Subcutaneous abdominal adipose tissue (tissue), 5 donors: ENCODE measurements at regions not wholly inside any gene's neighbourhood (a gene's known extent, or its start where the extent isn't known, plus 50 kb on each side); places are given as distances from the start of the nearest gene placed in this dataset.

Experiments
- H3K27ac ChIP-seq: one replicate; pipeline ENCODE4 v1.7.0; 2013; ENCODE audit warnings: low read depth, mild to moderate bottlenecking, inconsistent platforms, low read length, moderate library complexity
- H3K27me3 ChIP-seq, 5 donors: one replicate each; pipeline ENCODE4 v1.7.0; 2013; ENCODE audit warnings: low read length in 5 of 5, inconsistent platforms in 1 of 5; ENCODE audit not compliant: control insufficient read depth in 5 of 5, insufficient read depth in 4 of 5
- H3K36me3 ChIP-seq, 5 donors: one replicate each; pipeline ENCODE4 v1.7.0; 2013; ENCODE audit warnings: low read length in 5 of 5; ENCODE audit not compliant: control insufficient read depth in 5 of 5, insufficient read depth in 5 of 5
- H3K4me1 ChIP-seq, 5 donors: one replicate each; pipeline ENCODE4 v1.7.0; 2013; ENCODE audit warnings: low read length in 5 of 5, mild to moderate bottlenecking in 3 of 5, moderate library complexity in 1 of 5; ENCODE audit not compliant: control insufficient read depth in 5 of 5, insufficient read depth in 5 of 5
- H3K4me3 ChIP-seq, 5 donors: one replicate each; pipeline ENCODE4 v1.7.0; 2013; ENCODE audit warnings: low read length in 5 of 5, low read depth in 1 of 5
- H3K9ac ChIP-seq, 5 donors: one replicate each; pipeline ENCODE4 v1.7.0; 2013; ENCODE audit warnings: low read length in 5 of 5, mild to moderate bottlenecking in 4 of 5, moderate library complexity in 3 of 5
- H3K9me3 ChIP-seq, 5 donors: one replicate each; pipeline ENCODE4 v1.7.0; 2013; ENCODE audit warnings: low read length in 5 of 5; ENCODE audit not compliant: control insufficient read depth in 5 of 5
- donor health status: healthy.
- donor health status: healthy.
- donor health status: healthy.
- donor health status: healthy.
- donor health status: healthy.

GRCh38 chr3:102053375-102053989 is 204.2 kb downstream of the NFKBIZ start:
- Histone ChIP-seq H3K4me3 (no peak overlapping the region), H3K36me3 (no peaks in the 10 kb centered on the region), H3K27me3 (no peaks in the 10 kb centered on the region)

DNA sequence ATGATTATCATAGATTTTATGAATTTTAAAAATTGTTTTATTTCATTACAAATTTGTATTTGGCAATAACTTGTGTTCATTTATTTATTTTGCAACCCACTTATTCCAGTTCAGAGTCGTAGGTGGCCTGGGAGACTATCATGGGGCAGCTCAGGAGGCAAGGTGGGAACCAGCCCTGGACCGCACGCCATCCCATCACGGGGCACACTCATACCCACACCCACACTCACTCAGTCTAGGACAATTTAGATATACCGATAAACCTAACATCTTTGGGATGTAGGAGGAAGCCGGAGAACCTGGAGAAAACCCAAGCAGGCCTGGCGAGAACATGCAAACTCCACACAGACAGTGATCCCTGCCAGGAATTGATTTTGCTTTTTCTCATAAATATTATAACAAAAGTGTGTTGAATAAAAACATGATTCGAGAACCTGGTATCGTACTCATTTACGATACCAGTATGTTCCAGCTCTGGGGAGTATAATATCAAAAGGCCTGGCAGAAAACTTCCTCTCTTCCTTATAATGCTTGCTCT is 205.3 kb downstream of the NFKBIZ start:
- Histone ChIP-seq H3K27ac (no peak overlapping the region), H3K36me3 (no peaks in the 10 kb centered on the region), H3K9ac (no peak overlapping the region), H3K4me1 (peaks cover 0 to 4% (median 0%) of the 10 kb centered on the region in 5 donors), H3K4me3 (no peak overlapping the region), H3K9me3 (no peaks in the 10 kb centered on the region), H3K27me3 (no peaks in the 10 kb centered on the region)

More at GRCh38 chr3:102053375-102053989, 204.2 kb downstream of the NFKBIZ start:
- no peak overlapping the region for H3K9ac ChIP-seq
- no peak overlapping the region for H3K27ac ChIP-seq
- peaks cover 0 to 4% (median 0%) of the 10 kb centered on the region in 5 donors for H3K9me3 ChIP-seq
- peaks cover 0 to 4% (median 0%) of the 10 kb centered on the region in 5 donors for H3K4me1 ChIP-seq

DNA sequence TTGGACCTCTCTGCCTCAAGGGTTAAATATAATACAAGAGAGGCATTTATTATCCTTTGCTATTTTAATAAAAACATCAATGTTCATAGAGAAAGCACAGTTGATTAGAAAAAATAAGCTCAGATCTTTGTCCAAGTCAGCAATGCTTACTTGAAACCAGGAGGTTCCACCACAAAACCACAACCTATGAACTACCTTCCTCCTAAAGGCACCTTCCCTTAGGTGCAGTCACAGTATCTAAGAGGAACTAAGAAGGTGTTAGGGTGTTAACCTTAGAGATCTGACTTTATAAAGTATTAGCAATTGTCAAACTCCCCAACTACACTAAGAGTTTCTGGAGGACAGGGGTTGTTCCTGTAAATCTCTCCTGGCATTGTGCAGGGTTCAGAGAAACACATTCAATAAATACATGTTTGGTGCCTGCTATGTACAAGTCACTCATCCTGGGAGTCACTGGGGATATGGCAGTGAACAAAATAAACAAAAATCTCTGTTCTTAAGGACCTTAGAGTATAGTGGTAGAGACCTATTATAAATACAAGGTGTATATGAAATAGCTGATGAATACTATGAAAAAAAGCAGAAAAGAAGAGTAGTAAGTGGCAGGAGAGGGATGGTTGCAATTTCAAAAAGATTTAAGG is 208.6 kb downstream of the NFKBIZ start:
- Histone ChIP-seq H3K9me3 (no peaks in the 10 kb centered on the region), H3K27me3 (no peaks in the 10 kb centered on the region), H3K36me3 (no peaks in the 10 kb centered on the region), H3K4me1 (peaks cover 0 to 4% (median 0%) of the 10 kb centered on the region in 5 donors), H3K27ac (no peak overlapping the region), H3K4me3 (no peak overlapping the region), H3K9ac (no peak overlapping the region)

- Histone ChIP-seq H3K27me3 (no peaks in the 10 kb centered on the region), H3K36me3 (no peaks in the 10 kb centered on the region), H3K4me3 (no peak overlapping the region), H3K9me3 (no peaks in the 10 kb centered on the region), H3K9ac (no peak overlapping the region), H3K27ac (no peak overlapping the region), H3K4me1 (peaks cover 0 to 4% (median 0%) of the 10 kb centered on the region in 5 donors)
Observed at GRCh38 chr3:102059145-102059943, 210.0 kb downstream of the NFKBIZ start.

- peaks cover 0 to 4% (median 0%) of the 10 kb centered on the region in 5 donors for H3K4me1 ChIP-seq
- H3K36me3 ChIP-seq: no peaks in the 10 kb centered on the region
- no peaks in the 10 kb centered on the region for H3K27me3 ChIP-seq
- H3K9ac ChIP-seq: no peak overlapping the region
- H3K27ac ChIP-seq: no peak overlapping the region
- H3K4me3 ChIP-seq: no peak overlapping the region
- no peaks in the 10 kb centered on the region for H3K9me3 ChIP-seq
Observed at GRCh38 chr3:102060814-102061213, 211.5 kb downstream of the NFKBIZ start.

GRCh38 chr3:102063572-102063971 is 214.3 kb downstream of the NFKBIZ start:
- no peaks in the 10 kb centered on the region for H3K9me3 ChIP-seq
- no peak overlapping the region for H3K4me3 ChIP-seq
- H3K27ac ChIP-seq: no peak overlapping the region
- H3K27me3 ChIP-seq: no peaks in the 10 kb centered on the region
- no peaks in the 10 kb centered on the region for H3K36me3 ChIP-seq
- H3K4me1 ChIP-seq: no peaks in the 10 kb centered on the region
- no peak overlapping the region for H3K9ac ChIP-seq

DNA sequence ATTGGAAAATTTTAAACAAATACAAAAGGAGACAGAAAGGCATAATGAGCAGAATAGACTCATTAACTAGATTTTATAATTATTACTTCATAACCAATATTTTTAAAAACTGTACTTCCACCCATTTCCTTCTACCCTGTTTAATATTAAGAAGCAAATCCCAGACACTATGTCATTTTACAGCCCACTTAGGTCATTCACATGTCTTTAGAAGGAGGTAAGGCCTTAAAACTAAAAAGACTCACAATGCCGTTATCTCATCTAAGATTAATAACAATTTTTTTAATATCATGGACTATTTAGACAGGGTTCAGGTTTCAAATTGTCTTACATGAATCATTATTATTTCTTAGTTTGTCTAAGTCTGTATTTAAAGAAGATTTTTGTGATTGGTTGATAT is 217.2 kb downstream of the NFKBIZ start:
- Histone ChIP-seq H3K9me3 (no peaks in the 10 kb centered on the region), H3K27ac (no peak overlapping the region), H3K9ac (no peak overlapping the region), H3K27me3 (no peaks in the 10 kb centered on the region), H3K4me1 (no peaks in the 10 kb centered on the region), H3K36me3 (no peaks in the 10 kb centered on the region), H3K4me3 (no peak overlapping the region)

- H3K4me3 ChIP-seq: no peak overlapping the region
- no peaks in the 10 kb centered on the region for H3K27me3 ChIP-seq
- H3K4me1 ChIP-seq: no peaks in the 10 kb centered on the region
- H3K9me3 ChIP-seq: no peaks in the 10 kb centered on the region
- no peak overlapping the region for H3K9ac ChIP-seq
- H3K36me3 ChIP-seq: no peaks in the 10 kb centered on the region
- no peak overlapping the region for H3K27ac ChIP-seq
Observed at GRCh38 chr3:102068327-102068726, 219.0 kb downstream of the NFKBIZ start.

DNA sequence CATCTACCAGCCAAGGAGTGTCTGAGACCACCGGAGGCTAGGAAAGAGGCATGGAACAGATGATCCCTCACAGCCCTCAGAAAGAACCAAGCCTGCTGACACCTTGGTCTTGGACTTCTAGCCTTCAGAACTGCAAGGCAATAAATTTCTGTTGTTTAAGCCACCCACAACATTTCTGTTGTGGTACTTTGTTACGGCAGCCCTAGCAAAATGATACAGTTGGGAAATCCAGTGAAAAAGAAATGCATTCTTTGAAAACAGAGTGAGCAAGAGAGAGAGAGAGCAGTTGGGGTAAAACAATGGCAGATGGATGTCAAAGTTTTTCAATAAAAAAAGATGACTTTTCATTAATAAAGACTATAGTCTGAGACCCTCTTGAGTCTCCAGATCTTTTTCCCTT is 219.4 kb downstream of the NFKBIZ start:
- Histone ChIP-seq H3K4me1 (no peaks in the 10 kb centered on the region), H3K9ac (no peak overlapping the region), H3K4me3 (no peak overlapping the region), H3K27ac (no peak overlapping the region), H3K9me3 (no peaks in the 10 kb centered on the region), H3K27me3 (no peaks in the 10 kb centered on the region), H3K36me3 (no peaks in the 10 kb centered on the region)

DNA sequence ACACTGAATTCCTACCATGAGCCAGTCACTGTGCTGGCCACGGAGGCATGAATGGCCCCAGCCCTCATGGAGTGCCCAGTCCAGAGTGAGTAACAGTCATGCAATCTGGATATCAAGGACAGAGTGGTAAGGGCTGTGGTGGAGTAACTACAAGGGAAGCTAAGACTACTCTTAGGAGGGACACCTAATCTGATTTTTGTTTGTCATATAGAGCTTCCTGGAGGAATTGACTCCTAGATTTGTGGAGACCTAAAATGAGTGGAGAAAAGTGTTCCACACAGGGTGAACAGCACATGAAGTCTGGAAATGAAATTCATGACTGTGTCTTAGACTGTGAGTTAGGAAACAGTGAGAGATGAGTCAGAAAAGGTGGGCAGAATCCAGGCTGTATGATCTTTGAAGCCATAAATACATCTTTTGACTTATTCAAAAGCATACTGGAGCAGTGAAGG is 219.9 kb downstream of the NFKBIZ start:
- no peaks in the 10 kb centered on the region for H3K27me3 ChIP-seq
- H3K36me3 ChIP-seq: no peaks in the 10 kb centered on the region
- no peak overlapping the region for H3K9ac ChIP-seq
- H3K27ac ChIP-seq: no peak overlapping the region
- H3K4me1 ChIP-seq: no peaks in the 10 kb centered on the region
- H3K9me3 ChIP-seq: no peaks in the 10 kb centered on the region
- no peak overlapping the region for H3K4me3 ChIP-seq
